Type B pancreatic cell (in vitro differentiated cells): ENCODE measurements at regions not wholly inside any gene's neighbourhood (a gene's known extent, or its start where the extent isn't known, plus 50 kb on each side); places are given as distances from the start of the nearest gene placed in this dataset.
A peak's percentile ranks its signal among the peaks of the same experiment; 100 is the strongest.

Source experiments
- DNase-seq: peaks from one replicate; pipeline ENCODE4 v3.0.0; 2021; ENCODE audit warnings: mixed read lengths; ENCODE audit not compliant: unreplicated experiment; ENCODE audit errors: extremely low spot score
- H3K27ac Mint-ChIP-seq: 2 replicates; pipeline ENCODE4 v1.8.0; 2021; ENCODE audit warnings: mild to moderate bottlenecking, mixed read lengths
- H3K27me3 Mint-ChIP-seq: 2 replicates; pipeline ENCODE4 v1.8.0; 2021; ENCODE audit warnings: mixed read lengths
- H3K36me3 Mint-ChIP-seq: 2 replicates; pipeline ENCODE4 v1.8.0; 2021; ENCODE audit warnings: mixed read lengths
- H3K4me1 Mint-ChIP-seq: one replicate; pipeline ENCODE4 v1.8.0; 2021; ENCODE audit warnings: mixed read lengths; ENCODE audit not compliant: unreplicated experiment
- H3K4me3 Mint-ChIP-seq: 2 replicates; pipeline ENCODE4 v1.8.0; 2021; ENCODE audit warnings: mild to moderate bottlenecking, mixed read lengths
- H3K9me3 Mint-ChIP-seq: 2 replicates; pipeline ENCODE4 v1.8.0; 2021; ENCODE audit warnings: mixed read lengths
- TF ChIP-seq, protein P1 (sequence below): fragments of 200-600 bp; sonication (generic); conservative IDR thresholded peaks from 2 replicates; pipeline ENCODE4 v1.5.0; 2021; ENCODE audit warnings: antibody characterized with exemption, mild to moderate bottlenecking

DNA sequence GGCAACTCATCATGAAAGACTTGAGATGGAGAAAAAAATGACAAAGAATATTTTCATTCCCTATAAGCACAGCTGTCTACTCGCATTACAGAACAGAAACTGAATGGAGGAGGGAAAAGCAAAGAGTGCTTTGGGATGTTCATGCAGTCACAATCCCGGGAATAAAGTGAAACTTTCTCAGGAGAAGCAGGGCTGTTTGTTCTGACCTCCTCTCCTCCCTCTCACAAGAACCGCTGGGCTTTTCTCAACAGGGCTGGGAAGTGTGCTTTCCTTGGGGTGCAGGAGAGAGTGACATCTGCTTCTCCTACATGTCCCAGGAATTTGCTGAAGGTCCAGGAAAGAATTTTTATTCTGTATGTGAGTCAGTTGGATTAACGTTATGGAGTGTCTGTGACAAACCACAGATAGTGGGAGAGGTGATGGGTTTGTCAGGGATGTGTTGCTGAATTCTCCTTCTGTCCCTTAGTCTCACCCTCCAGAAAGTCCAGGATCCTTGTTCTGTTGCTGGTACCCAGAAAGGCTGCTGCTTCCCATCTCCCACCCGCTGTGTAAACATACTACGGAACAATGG, 125.6 kb downstream of the HRH4 start:
- peaks cover 5% of the 10 kb centered on the region for H3K9me3 Mint-ChIP-seq
- TF ChIP-seq, protein P1, sequence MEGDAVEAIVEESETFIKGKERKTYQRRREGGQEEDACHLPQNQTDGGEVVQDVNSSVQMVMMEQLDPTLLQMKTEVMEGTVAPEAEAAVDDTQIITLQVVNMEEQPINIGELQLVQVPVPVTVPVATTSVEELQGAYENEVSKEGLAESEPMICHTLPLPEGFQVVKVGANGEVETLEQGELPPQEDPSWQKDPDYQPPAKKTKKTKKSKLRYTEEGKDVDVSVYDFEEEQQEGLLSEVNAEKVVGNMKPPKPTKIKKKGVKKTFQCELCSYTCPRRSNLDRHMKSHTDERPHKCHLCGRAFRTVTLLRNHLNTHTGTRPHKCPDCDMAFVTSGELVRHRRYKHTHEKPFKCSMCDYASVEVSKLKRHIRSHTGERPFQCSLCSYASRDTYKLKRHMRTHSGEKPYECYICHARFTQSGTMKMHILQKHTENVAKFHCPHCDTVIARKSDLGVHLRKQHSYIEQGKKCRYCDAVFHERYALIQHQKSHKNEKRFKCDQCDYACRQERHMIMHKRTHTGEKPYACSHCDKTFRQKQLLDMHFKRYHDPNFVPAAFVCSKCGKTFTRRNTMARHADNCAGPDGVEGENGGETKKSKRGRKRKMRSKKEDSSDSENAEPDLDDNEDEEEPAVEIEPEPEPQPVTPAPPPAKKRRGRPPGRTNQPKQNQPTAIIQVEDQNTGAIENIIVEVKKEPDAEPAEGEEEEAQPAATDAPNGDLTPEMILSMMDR, result no peak
- H3K36me3 Mint-ChIP-seq, result no peaks in the 10 kb centered on the region
- peak; percentile 24 for DNase-seq
- peaks cover 21% of the 10 kb centered on the region for H3K4me1 Mint-ChIP-seq
- no peak overlapping the region for H3K4me3 Mint-ChIP-seq
- H3K27me3 Mint-ChIP-seq, result peaks cover 10% of the 10 kb centered on the region
- H3K27ac Mint-ChIP-seq, result no peak overlapping the region

DNA sequence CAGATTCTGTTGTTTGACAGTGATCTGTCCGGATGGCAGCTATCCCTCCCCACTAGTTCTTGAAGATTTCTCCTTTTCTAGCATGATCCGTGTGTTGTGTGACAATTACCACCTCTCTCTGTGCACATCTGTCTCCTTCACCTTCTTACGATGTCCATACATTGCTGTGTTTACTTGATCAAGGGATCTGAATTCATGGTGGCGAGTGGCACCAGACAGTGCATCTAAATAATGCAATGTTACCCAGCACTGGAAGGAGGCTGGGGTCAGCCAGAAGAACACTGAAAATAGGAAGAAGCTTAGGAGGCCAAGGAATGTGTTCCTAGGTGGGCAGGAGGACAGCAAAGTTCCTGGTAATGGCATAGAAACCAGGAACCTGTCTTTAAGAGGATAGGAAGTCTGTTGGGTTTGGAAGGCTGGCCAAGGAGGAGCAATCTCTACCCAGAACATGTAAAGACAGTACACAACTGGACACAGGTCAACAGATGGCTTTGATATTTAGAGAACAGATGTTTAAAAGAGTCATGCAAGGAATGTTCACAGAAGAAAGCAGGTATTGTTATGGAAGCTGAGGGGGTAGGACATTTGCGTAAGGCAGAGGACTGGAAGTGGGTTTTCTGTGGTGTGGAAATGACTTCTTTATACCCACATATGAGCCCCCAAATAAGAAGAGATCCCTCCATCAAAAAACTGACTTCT, 126.4 kb downstream of the HRH4 start:
- Mint-ChIP-seq H3K4me3 (no peak overlapping the region), H3K4me1 (peaks cover 21% of the 10 kb centered on the region), H3K36me3 (no peaks in the 10 kb centered on the region), H3K27ac (no peak overlapping the region), H3K27me3 (peaks cover 10% of the 10 kb centered on the region), H3K9me3 (peaks cover 5% of the 10 kb centered on the region)
- TF ChIP-seq, protein P1, result no peak
- DNase-seq, result peak; percentile 8

DNA sequence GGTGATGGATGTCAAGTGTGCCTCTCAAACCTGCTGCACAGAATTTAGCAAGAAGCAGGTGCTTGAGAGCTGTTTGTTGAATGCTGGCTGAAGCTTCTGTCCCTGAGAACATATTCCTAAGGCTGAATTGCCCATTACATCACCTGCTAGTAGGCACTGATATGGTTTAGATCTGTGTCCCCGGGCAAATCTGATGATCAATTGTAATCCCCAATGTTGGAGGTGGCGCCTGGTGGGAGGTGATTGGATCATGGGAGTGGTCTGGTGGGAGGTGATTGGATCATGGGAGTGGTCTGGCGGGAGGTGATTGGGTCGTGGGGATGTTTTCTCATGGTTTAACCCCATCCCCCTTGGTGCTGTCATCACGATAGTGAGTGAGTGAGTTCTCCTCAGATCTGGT, 128.0 kb downstream of the HRH4 start:
- H3K4me3 Mint-ChIP-seq, result no peak overlapping the region
- TF ChIP-seq, protein P1, result no peak
- DNase-seq, result peak; percentile 25
- peaks cover 5% of the 10 kb centered on the region for H3K9me3 Mint-ChIP-seq
- H3K36me3 Mint-ChIP-seq, result no peaks in the 10 kb centered on the region
- H3K27me3 Mint-ChIP-seq, result peaks cover 10% of the 10 kb centered on the region
- H3K4me1 Mint-ChIP-seq, result peaks cover 21% of the 10 kb centered on the region
- H3K27ac Mint-ChIP-seq, result no peak overlapping the region

DNA sequence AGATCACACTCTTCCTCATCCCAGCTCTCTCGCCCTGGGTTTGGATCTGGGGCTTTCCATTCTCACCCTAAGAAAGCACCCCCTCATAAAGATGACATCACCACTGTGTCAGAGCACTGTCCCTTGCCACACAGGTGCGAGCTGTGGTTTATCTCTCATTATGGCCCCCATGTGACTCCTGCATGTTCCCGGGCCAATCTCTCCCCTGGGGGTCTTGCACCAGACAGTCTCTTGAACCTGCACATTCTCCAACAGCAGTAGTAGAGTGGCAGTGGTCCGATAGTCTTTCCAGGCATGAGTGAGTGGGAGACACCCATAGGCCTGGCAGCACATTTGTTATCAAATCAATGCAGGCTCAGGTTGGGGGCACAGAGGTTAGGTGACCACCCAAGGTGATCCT, 130.5 kb downstream of the HRH4 start:
- Mint-ChIP-seq H3K9me3 (peaks cover 5% of the 10 kb centered on the region), H3K4me3 (no peak overlapping the region), H3K27me3 (peaks cover 10% of the 10 kb centered on the region), H3K27ac (no peak overlapping the region), H3K36me3 (no peaks in the 10 kb centered on the region), H3K4me1 (peaks cover 8% of the 10 kb centered on the region)
- TF ChIP-seq, protein P1, result no peak
- DNase-seq, result peak; percentile 27

DNA sequence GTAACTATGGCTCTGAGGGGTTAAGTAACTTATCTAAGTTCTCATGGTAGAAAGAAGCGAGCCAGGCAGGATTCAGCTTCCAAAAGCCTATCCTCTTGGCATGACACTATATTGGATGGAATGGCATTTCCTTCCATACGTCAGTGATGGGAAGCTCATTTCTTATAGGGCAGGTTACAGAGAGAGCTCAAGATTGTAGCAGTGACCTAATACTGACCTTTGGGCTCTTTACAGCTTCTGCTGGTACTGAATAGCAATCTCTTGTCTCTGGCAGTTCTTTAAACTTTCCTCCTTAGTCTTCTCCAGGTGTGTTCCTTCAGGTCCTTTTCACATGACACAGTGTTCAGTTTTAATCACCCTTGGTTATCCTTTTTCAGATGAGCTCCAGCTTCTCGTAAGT, 133.0 kb downstream of the HRH4 start:
- Mint-ChIP-seq H3K9me3 (peaks cover 5% of the 10 kb centered on the region), H3K4me3 (no peak overlapping the region), H3K27me3 (peaks cover 10% of the 10 kb centered on the region), H3K27ac (no peak overlapping the region), H3K36me3 (no peaks in the 10 kb centered on the region), H3K4me1 (no peaks in the 10 kb centered on the region)
- DNase-seq, result no peak
- TF ChIP-seq, protein P1, result no peak
